ENCODE measurements at regions not wholly inside any gene's neighbourhood (a gene's known extent, or its start where the extent isn't known, plus 50 kb on each side); places are given as distances from the start of the nearest gene placed in this dataset.
A peak's percentile ranks its signal among the peaks of the same experiment; 100 is the strongest.

DNA sequence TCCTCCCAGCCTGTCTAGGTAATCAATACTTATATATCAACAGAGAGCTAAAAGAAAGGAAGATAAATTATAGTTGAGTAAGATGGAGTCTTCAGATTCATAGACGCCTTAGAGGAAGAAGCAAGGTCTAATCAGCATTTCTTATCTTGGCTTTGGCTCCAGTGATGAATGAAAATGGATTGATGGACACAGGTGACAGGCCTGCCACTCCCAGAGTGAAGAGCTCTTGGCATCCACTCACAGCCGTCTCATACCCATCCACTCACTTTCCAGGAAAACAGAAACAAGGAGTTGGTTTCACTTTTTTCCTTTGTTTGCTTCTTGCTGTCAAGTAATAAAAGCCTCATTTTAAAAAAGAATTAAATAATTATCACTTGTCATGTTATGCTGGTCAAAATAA lies 168.2 kb downstream of the MFSD1 start:
- no peak for DNase-seq (ENCODE audit: low read depth, low spot score)

GRCh38 chr3:158974904-158975303 lies 173.1 kb downstream of the MFSD1 start:
- no peak for DNase-seq (ENCODE audit: low read depth, low spot score)

- DNase-seq (ENCODE audit: low read depth, low spot score), result no peak
Measured at GRCh38 chr3:158976966-158977365, 175.1 kb downstream of the MFSD1 start.

- DNase-seq (ENCODE audit: low read depth, low spot score), result no peak
Measured at GRCh38 chr3:158977497-158977896, 175.6 kb downstream of the MFSD1 start.

- DNase-seq (ENCODE audit: low read depth, low spot score), result no peak
Measured at GRCh38 chr3:158983216-158984099, 181.6 kb downstream of the MFSD1 start.

GRCh38 chr3:158991146-158991705 lies 189.4 kb downstream of the MFSD1 start:
- DNase-seq (ENCODE audit: low read depth, low spot score), result no peak

DNA sequence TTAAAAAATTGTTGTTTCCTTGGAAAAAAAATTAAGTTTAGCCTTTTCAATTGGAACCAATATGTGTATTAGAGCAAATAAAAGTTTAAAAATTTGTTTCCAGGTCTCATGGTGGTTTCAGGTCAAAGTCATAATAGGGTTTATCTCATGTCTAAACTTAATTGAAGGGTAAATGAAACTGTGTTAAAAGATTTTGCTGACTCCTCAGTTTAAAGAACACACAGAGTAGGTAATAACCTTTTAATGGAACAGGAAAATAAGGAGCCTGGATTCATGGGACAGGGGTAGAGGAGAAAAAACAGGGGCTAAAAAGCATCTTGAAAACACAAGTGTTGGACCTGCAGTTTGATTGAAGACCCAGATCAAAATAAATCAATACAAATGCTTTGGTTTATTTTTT lies 190.6 kb downstream of the MFSD1 start:
- DNase-seq (ENCODE audit: low read depth, low spot score), result no peak

DNA sequence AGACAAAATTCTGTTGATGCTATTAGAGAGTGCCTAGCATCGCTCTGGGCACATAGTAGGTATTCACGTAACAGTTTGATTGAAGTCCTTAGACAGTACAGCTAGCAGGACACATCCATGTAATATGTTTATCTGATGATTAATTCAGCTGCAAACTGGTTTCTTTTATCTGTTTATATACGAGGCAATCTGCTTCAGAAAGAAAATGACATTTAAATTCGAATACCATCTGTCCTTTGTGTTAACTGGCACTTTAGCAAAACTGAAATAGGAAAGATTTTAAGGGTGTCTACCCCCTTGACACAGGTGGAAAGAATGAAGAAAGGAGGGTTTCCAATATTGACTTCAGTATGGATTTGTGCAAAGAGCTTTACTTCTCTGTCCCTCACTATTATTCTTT lies 192.5 kb downstream of the MFSD1 start:
- no peak for DNase-seq (ENCODE audit: low read depth, low spot score)

GRCh38 chr3:159001711-159002110 lies 199.9 kb downstream of the MFSD1 start:
- DNase-seq (ENCODE audit: low read depth, low spot score), result no peak

GRCh38 chr3:159005137-159005536 lies 203.3 kb downstream of the MFSD1 start:
- no peak for DNase-seq (ENCODE audit: low read depth, low spot score)

GRCh38 chr3:159007331-159007730 lies 205.5 kb downstream of the MFSD1 start:
- DNase-seq (ENCODE audit: low read depth, low spot score), result no peak

- DNase-seq (ENCODE audit: low read depth, low spot score), result peak; percentile 4
Measured at GRCh38 chr3:159008401-159008800, 206.5 kb downstream of the MFSD1 start.

DNA sequence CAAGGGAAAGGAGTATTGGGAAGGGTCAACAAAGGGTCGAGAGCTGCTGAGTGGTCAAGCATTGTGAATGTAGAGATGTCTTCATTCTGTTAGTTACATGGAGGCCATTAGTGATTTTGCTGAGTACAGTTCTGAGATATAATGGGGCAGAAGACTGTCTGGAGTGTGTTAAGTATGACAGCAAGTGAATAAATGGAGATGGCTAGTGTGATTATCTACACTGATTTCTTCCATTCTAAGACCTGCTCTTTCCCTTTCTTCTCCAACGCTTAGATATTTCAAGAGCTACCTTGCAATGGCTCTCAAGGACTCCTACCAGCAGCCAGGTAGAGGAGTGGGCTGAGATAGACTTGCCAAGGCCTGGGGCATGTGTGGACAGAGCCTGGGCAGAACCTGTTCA lies 216.5 kb downstream of the MFSD1 start:
- DNase-seq (ENCODE audit: low read depth, low spot score), result no peak

DNA sequence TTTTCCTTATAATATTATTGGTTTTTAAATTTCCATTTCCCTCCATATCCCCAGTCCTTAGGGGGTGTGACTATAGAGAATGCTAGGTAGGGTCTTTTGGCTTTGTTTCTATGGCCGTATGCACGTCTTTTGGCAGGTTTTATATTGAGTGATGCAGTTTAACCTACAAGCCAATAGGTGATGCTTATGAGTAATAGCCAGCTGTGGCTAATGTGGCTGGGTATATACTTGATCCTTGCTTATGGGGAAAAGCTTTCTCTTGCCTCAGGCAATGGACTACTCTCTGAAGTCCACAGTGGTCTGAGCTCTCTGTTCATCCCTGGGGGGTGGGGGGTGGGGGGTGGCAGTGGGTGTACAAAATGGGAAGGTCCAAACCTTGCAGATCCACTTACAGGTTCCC lies 223.9 kb downstream of the MFSD1 start:
- no peak for DNase-seq (ENCODE audit: low read depth, low spot score)

DNA sequence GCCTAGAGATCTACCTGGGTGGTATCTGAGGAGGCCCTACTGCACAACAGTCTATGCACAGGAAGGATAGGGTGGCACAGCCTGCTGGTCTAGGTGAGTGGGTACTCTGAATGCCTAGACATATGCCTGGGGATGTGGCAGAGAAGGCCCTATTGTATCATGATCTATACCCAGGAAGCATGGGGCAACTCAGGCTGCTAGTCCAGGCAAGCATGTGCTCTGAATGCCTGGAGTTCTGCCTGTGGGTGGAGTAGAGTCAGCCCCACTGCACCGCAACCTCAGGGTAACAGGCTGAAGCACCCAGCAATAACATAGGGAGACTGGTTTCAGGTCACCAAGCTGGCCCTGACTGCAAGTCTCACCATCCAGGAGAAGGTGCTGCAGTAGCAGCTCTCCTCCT lies 224.7 kb downstream of the MFSD1 start:
- DNase-seq (ENCODE audit: low read depth, low spot score), result no peak

- DNase-seq (ENCODE audit: low read depth, low spot score), result no peak
Measured at GRCh38 chr3:159028706-159029105, 226.9 kb downstream of the MFSD1 start.

- no peak for DNase-seq (ENCODE audit: low read depth, low spot score)
Measured at GRCh38 chr3:159029306-159030026, 227.6 kb downstream of the MFSD1 start.

DNA sequence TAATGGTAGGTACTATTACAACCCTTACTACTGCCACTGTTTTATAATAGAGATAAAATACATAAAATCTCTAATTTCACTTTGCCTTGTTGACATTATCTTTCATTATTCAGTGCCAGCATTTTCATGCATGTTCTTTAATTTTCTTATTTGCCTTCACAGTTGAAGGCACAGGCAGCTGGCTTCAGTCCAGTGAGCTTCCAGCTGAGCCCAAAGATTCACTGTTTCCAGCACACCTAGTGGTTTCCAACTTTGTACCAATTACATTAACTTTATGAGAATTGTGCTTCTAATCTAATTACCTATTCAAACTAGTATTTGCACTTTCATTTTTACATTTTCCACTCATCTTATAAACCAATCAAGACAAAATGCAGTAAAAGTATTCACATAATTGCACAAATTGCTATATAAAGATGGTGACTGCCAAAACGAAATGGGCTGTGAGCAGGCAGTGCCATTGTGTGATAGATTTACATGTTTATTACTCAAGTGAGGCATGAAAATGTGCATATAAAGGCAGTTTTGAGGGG lies 228.3 kb downstream of the MFSD1 start:
- no peak for DNase-seq (ENCODE audit: low read depth, low spot score)

DNA sequence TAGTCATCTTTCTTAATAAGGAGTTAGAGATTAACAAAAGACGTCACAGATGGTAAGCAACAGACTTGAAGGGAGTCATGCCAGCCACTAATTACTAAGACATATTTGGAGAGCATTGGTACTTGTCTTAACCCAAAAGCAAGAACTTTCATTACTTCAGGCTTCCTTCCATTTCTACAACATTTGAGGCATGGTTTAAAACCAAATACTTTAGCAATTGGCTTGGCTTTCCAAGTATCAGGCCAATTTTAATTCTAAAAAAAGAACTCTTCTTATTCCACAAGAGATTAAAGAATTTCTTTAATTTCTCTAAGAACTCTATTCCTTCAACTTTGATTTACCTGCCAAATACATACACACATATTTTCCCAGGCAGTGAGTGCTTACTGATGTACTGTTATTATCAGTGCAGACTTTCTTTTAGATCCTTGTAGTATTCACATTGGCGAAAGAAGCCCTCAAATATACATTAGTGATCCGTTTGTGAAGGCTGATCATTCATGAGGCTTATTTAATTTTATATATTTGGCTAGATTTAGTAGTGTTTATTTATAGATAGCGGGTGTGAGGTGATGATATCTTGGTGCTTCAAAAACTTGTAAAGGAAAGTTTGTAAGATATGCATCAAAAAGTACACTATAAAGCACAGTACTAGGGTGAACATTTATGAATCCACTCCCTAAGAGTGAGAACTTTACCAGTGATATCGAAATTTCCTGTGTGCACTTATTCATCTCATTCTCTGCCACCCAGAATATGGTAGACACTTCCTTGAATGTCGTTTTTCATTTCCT lies 229.2 kb downstream of the MFSD1 start:
- no peak for DNase-seq (ENCODE audit: low read depth, low spot score)

DNA sequence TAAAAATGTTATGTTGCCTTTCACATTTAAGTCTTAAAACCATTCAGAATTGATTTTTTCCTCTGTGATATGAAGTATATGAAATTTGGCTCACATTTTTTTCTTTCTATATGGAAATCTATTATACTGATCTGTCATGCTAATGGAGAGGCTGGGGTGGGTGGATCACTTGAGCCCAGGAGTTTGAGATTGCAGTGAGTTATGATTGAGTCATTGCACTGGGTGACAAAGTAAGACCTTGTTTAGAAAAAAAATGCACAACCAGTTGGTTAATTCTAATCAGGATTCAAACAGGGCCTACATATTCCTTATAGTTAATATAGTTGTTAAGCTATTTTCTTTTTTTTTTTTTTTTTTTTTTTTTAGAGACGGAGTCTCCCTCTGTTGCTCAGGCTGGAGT lies 230.5 kb downstream of the MFSD1 start:
- no peak for DNase-seq (ENCODE audit: low read depth, low spot score)

DNA sequence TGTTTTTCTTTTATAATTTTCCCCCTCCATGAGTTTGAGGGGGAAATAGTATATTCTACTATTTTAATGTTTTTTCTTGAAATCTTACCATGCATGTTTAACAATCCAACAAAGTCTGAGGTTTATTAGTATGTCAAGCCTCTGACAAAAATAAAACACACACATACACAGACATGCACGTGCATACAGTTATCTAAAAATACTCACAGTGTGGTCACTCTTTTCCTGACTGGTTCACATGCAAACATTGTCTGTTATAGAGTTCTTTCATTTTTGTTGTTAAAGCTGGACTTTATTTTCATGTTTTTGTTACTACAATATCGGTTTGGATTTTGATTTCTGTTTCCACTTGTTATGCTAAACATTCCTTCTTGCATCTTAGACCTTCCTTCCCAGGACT lies 236.6 kb downstream of the MFSD1 start:
- DNase-seq (ENCODE audit: low read depth, low spot score), result no peak

DNA sequence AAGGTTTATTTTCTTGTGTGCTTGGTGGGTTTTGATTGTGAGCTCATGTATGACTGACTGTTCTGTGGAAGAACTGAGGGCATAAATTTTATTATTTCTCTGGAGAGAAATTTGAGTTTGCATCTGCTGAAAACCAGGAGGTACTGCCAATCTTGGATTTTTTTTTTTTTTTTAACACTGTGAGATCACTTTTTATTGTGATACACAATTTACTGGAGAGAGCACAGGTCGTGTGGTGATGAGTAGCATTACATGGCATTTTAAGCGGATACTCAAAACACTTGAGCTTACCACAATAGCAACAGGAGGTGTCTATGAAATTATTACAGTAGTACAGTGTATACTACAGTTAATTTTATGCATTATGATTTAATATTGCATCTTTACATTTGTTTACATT lies 237.4 kb downstream of the MFSD1 start:
- DNase-seq (ENCODE audit: low read depth, low spot score), result no peak

All from astrocyte of the hippocampus (primary cell).